ENCODE measurements at regions not wholly inside any gene's neighbourhood (a gene's known extent, or its start where the extent isn't known, plus 50 kb on each side); places are given as distances from the start of the nearest gene placed in this dataset.

DNA sequence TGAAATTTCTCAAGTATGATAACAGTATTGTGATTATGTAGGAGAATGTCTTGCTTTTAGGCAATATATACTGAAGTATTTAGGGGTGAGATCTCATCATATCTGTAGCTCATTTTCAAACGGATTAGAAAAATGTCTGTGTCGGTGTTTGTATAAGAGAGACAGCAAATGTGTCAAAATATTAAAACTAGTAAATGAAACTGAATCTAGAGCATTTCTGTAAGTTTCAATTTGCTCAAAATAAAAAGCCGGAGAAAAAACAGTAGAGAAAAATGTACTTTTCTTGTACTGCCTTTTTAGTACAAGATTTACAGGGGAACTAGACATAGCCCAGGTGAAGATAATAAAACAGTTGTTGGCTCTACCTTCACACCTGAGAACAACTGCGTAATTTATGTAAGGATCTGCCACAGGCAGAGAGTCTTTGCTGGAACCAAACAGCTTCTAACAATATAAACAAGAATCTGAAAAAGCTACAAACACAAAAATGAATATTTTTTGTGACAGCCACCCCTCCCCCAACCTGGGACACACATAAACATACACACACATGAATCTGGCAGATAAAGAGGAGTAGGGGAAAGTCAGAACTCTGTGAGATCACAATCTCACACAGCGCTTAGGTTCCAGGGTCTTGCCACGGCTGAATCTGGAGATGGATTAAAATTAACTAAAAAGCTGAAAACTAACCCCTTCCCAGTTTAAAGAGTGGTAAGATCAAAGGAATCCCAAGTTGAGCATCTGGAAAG, 153.3 kb downstream of the AVL9 start:
- TF ChIP-seq, protein P1, sequence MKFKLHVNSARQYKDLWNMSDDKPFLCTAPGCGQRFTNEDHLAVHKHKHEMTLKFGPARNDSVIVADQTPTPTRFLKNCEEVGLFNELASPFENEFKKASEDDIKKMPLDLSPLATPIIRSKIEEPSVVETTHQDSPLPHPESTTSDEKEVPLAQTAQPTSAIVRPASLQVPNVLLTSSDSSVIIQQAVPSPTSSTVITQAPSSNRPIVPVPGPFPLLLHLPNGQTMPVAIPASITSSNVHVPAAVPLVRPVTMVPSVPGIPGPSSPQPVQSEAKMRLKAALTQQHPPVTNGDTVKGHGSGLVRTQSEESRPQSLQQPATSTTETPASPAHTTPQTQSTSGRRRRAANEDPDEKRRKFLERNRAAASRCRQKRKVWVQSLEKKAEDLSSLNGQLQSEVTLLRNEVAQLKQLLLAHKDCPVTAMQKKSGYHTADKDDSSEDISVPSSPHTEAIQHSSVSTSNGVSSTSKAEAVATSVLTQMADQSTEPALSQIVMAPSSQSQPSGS (CRISPR knock-in tag; IDR thresholded peaks at IDR 0.05; ENCODE audit: borderline replicate concordance, low read depth) = no peak
- TF ChIP-seq, protein P2, sequence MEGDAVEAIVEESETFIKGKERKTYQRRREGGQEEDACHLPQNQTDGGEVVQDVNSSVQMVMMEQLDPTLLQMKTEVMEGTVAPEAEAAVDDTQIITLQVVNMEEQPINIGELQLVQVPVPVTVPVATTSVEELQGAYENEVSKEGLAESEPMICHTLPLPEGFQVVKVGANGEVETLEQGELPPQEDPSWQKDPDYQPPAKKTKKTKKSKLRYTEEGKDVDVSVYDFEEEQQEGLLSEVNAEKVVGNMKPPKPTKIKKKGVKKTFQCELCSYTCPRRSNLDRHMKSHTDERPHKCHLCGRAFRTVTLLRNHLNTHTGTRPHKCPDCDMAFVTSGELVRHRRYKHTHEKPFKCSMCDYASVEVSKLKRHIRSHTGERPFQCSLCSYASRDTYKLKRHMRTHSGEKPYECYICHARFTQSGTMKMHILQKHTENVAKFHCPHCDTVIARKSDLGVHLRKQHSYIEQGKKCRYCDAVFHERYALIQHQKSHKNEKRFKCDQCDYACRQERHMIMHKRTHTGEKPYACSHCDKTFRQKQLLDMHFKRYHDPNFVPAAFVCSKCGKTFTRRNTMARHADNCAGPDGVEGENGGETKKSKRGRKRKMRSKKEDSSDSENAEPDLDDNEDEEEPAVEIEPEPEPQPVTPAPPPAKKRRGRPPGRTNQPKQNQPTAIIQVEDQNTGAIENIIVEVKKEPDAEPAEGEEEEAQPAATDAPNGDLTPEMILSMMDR (IDR thresholded peaks at IDR 0.05) = no peak
- TF ChIP-seq ZNF232 (CRISPR knock-in tag; IDR thresholded peaks at IDR 0.05) (no peak), E2F1 (CRISPR knock-in tag; IDR thresholded peaks at IDR 0.05) (no peak), ZNF671 (CRISPR knock-in tag; IDR thresholded peaks at IDR 0.05) (no peak), CREM (CRISPR knock-in tag; IDR thresholded peaks at IDR 0.05) (no peak), TEAD1 (CRISPR knock-in tag; IDR thresholded peaks at IDR 0.05) (no peak), CBFB (CRISPR knock-in tag; IDR thresholded peaks at IDR 0.05; ENCODE audit: low read depth) (no peak), ATF3 (CRISPR knock-in tag; conservative IDR thresholded peaks at IDR 0.05) (no peak), GABPB1 (CRISPR knock-in tag; IDR thresholded peaks at IDR 0.05) (no peak)
- TF ChIP-seq, protein P3, sequence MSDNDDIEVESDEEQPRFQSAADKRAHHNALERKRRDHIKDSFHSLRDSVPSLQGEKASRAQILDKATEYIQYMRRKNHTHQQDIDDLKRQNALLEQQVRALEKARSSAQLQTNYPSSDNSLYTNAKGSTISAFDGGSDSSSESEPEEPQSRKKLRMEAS (CRISPR knock-in tag; IDR thresholded peaks at IDR 0.05) = no peak
- TF ChIP-seq, protein P4, sequence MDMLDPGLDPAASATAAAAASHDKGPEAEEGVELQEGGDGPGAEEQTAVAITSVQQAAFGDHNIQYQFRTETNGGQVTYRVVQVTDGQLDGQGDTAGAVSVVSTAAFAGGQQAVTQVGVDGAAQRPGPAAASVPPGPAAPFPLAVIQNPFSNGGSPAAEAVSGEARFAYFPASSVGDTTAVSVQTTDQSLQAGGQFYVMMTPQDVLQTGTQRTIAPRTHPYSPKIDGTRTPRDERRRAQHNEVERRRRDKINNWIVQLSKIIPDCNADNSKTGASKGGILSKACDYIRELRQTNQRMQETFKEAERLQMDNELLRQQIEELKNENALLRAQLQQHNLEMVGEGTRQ (CRISPR knock-in tag; IDR thresholded peaks at IDR 0.05) = no peak
- TF ChIP-seq, protein P5, sequence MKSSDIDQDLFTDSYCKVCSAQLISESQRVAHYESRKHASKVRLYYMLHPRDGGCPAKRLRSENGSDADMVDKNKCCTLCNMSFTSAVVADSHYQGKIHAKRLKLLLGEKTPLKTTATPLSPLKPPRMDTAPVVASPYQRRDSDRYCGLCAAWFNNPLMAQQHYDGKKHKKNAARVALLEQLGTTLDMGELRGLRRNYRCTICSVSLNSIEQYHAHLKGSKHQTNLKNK (CRISPR knock-in tag; IDR thresholded peaks at IDR 0.05) = no peak

Measured in WTC11 (cell line).